ENCODE measurements at regions not wholly inside any gene's neighbourhood (a gene's known extent, or its start where the extent isn't known, plus 50 kb on each side); places are given as distances from the start of the nearest gene placed in this dataset.

DNA sequence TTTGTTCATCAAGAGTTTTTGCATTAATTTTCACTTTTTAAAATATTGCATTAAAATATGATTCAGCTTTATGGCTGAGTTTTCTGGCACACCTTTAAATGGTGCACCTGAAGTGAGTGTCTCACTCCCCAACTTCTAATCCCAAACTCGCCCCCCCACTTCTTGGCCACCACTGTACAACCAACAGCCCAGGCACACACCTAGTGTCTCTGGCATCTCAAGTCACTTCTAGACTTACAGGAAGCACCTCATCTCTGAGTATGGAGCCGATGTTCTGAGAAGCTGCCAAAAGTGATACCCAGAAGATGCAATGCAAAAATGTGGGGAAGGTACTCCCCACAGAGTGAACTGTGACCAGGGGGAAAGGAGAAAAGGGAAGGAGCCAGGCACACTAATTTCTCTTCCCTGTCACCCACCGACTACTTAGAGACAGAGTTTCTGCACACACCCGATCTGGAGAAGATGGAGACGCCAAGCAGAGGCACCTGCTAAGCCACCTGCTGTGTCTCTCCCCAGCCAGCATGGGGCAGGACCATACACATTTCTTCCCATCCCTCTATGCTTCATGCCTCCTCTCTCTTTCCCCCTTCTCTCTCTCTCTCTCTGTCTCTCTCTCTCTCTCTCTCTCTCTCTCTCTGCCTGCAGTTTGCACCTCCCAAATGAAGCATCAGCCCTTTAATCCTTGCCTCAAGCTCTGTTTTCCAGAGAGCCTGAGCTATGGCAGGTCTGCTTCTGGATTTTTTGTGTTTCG is 155.3 kb upstream of the ZNF507 start:
- no peak for DNase-seq (ENCODE audit: low read depth)
- in situ Hi-C loops (cut with HindIII; ENCODE audit: low pct_unique_long_range_greater_than_20kb, low sequenced_read_pairs): no loop called here

DNA sequence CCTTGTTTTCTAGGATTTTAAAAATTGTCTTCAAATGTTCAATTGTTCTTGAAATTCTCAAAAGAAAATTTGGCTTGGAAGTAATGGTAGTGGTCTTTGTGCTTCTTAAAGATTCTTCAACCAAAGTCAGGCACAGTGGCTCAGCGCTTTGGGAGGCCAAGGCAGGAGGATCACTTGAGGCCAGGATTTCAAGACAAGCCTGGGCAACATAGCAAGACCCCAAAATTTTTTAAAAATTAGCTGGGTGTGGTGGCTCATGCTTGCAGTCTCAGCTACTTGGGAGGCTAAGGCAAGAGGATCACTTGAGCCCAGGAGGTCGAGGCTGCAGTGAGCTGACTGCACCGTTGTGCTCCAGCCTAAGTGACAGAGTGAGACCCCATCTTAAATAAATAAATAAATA is 153.5 kb upstream of the ZNF507 start:
- in situ Hi-C loops (cut with HindIII; ENCODE audit: low pct_unique_long_range_greater_than_20kb, low sequenced_read_pairs): no loop called here
- DNase-seq (ENCODE audit: low read depth): no peak

- in situ Hi-C loops (cut with HindIII; ENCODE audit: low pct_unique_long_range_greater_than_20kb, low sequenced_read_pairs): no loop called here
- no peak for DNase-seq (ENCODE audit: low read depth)
These were observed 149.5 kb upstream of the ZNF507 start for GRCh38 chr19:32195706-32196610.

DNA sequence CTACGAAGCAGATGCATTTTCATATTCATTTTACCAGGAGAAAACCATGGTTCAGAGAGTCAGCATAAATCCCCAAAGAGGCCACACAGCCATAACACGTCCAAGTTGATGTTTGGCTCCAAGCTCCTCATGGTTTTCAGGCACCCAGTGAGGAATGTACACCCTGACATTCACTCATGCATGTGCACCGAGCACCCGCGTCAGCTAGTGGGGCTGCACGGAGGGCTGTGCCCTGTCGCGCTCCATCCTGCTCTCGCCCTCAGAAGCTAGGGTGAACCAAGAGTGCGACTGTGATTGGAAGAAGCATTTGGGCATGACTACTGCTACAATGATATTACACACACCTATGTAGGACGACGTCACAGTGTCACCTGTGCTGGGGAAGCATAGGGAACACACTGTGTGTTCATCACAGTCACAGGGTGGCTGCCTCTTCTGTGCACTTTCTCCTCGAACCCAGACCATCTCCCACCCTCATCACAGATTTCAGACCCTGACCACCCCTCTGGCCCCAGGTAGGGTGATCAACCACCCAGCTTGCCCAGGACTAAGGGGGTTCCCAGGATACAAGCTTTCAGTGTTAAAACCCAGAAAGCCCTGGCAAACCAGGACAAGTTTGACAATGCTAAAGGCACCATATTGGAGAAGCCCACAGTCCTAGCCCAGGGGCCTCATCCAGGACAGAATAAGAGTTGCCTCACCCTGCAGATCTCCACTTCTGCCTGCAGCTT is 148.6 kb upstream of the ZNF507 start:
- no peak for DNase-seq (ENCODE audit: low read depth)
- in situ Hi-C loops (cut with HindIII; ENCODE audit: low pct_unique_long_range_greater_than_20kb, low sequenced_read_pairs): no loop called here

DNA sequence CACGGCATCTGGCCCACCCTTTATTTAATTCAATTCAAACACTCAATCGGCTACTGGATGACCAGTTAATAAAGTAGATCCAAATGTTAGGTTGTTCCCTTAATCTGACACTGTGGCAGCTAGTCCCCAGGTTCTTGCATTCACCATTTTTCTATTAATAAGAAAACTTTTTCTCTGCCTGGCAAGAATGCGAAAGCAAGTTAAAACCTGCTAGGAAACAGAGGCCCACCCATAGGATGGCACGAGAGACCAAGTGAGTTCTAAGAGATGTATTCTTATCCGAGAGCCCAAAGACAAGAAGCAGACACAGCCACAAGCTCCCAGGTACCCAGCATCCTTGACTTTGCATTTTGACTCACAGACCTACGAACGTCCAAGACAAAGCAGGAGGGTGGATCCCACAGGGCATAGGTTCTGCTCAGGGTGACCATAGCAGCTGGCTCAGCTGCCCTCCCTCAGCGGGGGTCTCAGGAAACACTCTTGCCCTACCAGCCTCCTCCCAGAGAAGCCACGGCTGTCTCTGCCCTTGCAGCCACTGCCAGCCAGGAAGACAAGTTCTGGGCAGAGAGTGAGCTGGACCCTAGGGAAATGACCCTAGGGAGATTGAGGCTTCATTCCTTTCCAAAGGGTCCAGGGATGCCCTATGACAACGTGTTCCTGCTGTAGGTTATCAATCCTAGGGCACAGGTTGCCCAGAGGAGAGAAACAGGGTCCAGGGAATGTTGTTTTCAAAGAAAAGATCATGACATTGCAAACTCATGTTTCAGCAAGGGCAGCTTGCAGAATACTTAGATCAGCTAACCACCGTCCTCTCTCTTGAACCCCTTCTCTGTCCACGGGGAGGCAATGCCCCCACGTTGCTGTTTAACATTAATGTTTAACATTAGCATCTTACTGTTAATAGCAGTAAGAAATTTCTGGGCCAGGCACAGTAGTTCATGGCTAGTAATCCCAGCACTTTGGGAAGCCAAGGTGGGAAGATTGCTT is 147.2 kb upstream of the ZNF507 start:
- in situ Hi-C loops (cut with HindIII; ENCODE audit: low pct_unique_long_range_greater_than_20kb, low sequenced_read_pairs): no loop called here

DNA sequence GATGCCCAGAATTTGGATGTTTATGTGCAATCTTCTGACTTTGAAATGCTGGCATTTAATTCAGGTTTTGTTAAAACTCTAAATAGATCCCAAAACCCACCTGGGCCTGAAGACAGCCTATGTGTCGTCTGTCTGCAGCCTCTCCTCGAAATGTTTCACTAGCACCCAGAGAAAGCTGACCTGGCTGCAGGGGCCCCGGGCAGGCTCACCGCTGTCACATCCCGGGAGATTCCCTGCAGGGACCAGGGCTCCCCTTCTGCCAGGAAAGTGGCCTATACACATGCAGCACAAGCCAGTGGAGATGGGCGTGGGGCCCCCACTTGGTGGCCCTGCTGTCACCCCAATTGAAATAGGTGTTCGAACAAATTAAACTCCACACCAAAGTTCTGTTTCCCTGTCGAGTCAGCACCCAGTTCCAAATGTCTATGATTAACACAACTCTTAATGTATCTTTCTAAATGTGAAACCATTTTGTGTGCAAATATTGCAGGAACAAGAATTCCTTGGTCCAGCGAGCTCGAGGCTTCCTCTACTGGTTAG is 145.8 kb upstream of the ZNF507 start:
- DNase-seq (ENCODE audit: low read depth): no peak
- in situ Hi-C loops (cut with HindIII; ENCODE audit: low pct_unique_long_range_greater_than_20kb, low sequenced_read_pairs): no loop called here

More for the DNA sequence above, 147.2 kb upstream of the ZNF507 start:
- no peak for DNase-seq (ENCODE audit: low read depth)

DNA sequence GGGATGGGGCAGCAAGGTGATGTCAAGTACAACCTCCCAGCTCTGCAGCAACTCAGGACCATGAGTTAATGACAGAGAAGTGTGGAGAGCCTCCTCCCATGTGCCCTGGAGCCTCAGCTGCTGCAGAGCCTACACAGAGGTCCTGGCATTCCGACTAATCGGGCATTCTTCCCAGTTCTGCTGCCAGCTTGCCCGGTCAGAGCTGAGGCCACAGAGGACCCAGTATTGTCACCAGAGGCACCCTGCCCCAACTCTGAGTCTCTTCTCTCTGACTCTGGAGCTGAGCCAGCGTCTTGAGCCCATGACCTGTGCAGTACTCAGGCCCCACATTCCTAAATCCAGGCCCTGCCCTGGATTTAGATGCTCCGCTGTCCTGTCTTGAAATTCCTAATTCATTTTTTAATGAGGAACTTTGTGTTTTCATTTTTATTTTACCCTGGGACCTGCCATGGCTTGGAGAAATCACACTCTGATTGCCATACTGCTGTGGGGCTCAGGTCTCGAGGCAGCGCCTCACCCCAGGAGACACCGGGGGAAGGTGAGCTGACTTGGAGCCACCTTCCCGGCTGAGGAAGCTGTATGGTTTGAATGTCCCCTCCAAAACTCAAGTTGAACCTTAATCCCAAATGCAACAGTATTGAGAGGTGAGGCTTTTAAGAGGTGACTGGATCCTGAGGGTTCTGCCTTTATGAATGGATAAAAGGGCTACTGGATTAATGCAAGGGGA is 144.9 kb upstream of the ZNF507 start:
- in situ Hi-C loops (cut with HindIII; ENCODE audit: low pct_unique_long_range_greater_than_20kb, low sequenced_read_pairs): no loop called here
- no peak for DNase-seq (ENCODE audit: low read depth)

DNA sequence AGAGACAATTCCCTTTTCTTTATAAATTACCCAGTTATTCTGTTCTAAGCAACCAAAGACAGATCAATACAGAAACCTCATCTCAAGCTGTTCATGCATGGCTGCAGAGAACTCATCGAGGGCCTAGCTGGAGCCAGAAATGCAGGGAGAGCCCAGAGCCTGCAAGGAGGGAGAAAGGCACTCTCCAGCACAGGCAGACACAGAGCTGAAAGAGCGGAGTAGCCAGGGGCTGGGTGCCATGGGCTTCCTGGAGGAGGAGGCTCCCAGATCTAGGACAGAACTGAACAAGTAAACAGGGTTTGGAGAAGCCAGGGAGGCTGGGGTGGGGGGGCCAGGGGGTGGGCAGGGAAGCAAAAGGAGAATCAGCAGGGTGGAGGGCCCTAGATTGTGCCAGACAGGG is 144.2 kb upstream of the ZNF507 start:
- in situ Hi-C loops (cut with HindIII; ENCODE audit: low pct_unique_long_range_greater_than_20kb, low sequenced_read_pairs): no loop called here
- no peak for DNase-seq (ENCODE audit: low read depth)

DNA sequence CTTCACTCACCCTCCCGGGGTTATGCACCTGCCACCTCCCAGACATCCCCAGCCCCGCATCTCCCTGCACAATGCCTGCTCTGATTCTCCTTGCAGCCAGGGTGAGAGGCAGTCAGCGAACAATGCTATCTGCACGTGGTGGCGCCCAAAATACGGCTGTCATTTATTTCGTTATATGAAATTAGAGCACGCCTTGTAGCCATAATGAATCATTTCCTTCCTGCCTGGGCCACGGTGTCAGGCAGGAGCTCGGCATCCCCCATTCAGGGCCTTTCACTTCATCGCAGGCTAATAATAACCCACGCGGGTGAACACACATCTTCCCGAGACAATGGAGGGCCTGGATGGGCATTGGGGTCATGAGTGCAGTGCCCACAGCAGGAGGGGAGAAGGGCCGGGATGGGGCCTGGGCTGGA is 143.8 kb upstream of the ZNF507 start:
- in situ Hi-C loops (cut with HindIII; ENCODE audit: low pct_unique_long_range_greater_than_20kb, low sequenced_read_pairs): no loop called here

DNA sequence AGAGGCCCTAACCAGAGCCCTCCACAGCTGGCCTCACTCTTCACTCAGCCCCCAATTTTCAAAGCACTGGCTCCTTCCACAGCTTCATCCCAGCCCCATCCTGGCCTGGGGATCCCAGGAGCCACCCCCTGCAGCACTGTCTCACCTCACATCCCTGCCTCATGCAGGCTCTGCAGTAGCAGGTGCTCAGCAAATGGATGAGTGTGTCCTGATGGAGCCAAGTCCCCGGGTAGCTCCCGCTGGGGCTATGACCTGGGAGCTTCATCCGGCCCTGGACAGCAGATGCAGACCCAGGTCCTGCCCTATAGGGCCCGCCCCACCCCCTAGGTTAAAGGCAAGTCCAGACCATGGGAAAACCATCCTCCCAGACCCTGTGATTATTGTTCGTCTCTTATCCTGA is 143.2 kb upstream of the ZNF507 start:
- in situ Hi-C loops (cut with HindIII; ENCODE audit: low pct_unique_long_range_greater_than_20kb, low sequenced_read_pairs): no loop called here
- DNase-seq (ENCODE audit: low read depth): no peak

More for the DNA sequence above, 143.8 kb upstream of the ZNF507 start:
- DNase-seq (ENCODE audit: low read depth): no peak

DNA sequence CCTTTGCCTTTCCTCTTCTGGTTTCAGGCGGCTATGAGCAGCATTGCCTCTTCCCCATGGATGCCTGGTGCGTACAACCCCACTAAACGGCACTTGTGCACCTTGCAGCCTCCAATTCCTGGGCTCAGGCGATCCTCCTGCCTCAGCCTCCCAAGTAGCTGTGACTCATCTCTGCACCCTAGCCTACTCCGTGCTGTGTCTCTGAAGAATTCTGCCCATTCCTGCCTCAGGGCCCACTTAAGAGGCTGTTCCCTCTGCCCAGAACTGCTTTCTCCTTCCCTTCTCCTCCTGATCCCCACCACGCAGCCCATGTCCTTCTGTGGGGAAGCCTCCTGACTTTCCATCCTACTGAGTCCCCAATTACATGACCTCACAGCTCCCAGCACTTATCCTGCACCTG is 142.2 kb upstream of the ZNF507 start:
- in situ Hi-C loops (cut with HindIII; ENCODE audit: low pct_unique_long_range_greater_than_20kb, low sequenced_read_pairs): no loop called here
- DNase-seq (ENCODE audit: low read depth): no peak

GRCh38 chr19:32206065-32206464 is 139.3 kb upstream of the ZNF507 start:
- no peak for DNase-seq (ENCODE audit: low read depth)
- in situ Hi-C loops (cut with HindIII; ENCODE audit: low pct_unique_long_range_greater_than_20kb, low sequenced_read_pairs): no loop called here

DNA sequence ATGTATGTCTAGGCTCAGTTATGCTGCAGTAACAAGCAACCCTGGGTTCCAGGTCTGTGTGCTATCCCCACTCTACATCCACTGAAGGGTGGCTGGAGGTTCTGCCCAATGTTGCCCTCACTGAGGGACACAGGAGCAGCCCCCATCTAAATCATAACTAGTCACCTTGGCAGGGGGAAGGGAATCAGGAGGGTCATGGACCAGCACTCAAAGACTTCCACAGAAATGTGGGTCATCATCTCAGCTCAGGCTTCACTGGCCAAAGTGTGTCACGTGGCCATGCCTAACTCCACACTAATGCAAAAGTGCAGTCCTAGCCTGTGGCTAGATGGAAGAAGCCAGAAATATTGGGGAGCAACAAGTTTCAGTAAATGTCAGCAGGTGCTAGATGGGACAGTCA is 137.3 kb upstream of the ZNF507 start:
- DNase-seq (ENCODE audit: low read depth): no peak
- in situ Hi-C loops (cut with HindIII; ENCODE audit: low pct_unique_long_range_greater_than_20kb, low sequenced_read_pairs): no loop called here

GRCh38 chr19:32219392-32219791 is 126.0 kb upstream of the ZNF507 start:
- no peak for DNase-seq (ENCODE audit: low read depth)
- in situ Hi-C loops (cut with HindIII; ENCODE audit: low pct_unique_long_range_greater_than_20kb, low sequenced_read_pairs): no loop called here

GRCh38 chr19:32219881-32220472 is 125.4 kb upstream of the ZNF507 start:
- in situ Hi-C loops (cut with HindIII; ENCODE audit: low pct_unique_long_range_greater_than_20kb, low sequenced_read_pairs): no loop called here
- DNase-seq (ENCODE audit: low read depth): no peak

DNA sequence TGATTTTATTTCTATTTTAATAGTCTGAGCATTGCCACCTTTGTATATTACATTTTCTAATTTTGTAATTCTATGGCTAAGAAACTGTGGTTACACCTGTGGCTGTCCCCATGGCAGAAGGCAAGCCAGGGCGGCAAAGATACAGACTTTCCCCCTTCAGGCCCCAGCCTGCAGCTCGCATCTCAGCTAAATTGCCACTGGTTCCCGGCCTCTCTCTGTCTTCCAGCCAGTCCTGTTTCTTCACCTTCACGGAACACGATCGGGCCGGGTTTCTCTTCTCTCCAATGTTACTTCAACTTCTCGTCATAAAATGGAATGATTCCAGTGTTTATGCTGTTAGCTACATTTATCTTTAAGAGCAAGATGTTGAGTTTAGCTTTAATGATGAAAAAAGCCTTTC is 124.5 kb upstream of the ZNF507 start:
- in situ Hi-C loops (cut with HindIII; ENCODE audit: low pct_unique_long_range_greater_than_20kb, low sequenced_read_pairs): no loop called here
- DNase-seq (ENCODE audit: low read depth): no peak

DNA sequence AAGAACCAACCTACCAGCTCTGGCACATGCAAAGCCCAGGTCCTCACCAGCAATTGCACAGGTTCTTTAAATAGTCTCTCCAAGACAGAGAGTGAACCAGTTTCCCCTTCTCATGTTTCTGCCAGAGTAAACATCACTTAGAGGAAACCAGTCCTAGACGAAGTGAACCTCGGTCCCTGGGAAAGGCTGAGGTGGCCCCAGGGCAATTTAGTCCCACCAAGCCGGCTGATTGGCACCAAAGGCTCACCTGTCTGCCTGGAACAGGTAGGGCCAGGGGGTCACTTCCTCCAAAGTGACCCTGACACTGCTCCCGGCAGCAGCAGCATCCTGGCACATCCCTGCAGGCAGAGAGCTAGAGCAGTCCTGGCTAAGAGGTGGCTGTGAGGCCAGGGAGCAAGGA is 122.9 kb upstream of the ZNF507 start:
- in situ Hi-C loops (cut with HindIII; ENCODE audit: low pct_unique_long_range_greater_than_20kb, low sequenced_read_pairs): no loop called here
- DNase-seq (ENCODE audit: low read depth): no peak

All from Caki2 (cell line).